ENCODE measurements at regions not wholly inside any gene's neighbourhood (a gene's known extent, or its start where the extent isn't known, plus 50 kb on each side); places are given as distances from the start of the nearest gene placed in this dataset.

DNA sequence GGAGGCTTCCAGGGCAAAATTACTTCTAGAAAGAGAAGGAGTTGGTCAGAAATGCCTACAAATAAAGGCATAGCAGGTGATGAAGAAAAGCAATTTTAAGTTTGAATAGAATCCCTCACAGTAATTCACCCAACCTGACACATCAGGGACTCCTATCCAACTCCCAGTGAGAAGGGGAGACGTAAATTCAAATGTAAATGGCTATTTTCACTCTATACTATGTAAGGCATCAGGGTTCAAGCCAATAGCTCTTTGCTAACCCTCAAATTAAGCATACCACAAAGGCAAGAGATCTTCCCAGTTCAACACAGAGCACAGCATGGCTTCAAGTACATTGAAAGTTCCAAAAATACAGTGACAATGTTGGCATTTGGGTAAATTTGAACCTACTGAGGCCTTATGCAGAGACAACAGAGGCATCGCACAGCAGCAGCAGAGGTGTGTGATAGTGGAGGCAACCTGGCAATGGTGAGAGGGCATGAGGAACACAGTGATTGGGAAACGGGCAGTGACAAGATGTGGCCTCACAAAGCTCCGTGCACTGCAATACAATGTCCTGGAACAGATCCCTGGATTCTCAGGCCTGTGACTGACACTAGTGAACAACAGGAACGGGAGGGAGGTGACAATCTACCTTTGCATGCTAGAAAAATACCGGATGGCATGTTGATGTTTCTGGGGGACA lies 95.7 kb downstream of the VSTM2A start:
- TF ChIP-seq POLR2A (IDR thresholded peaks at IDR 0.05), result no peak
- TF ChIP-seq, protein P1, sequence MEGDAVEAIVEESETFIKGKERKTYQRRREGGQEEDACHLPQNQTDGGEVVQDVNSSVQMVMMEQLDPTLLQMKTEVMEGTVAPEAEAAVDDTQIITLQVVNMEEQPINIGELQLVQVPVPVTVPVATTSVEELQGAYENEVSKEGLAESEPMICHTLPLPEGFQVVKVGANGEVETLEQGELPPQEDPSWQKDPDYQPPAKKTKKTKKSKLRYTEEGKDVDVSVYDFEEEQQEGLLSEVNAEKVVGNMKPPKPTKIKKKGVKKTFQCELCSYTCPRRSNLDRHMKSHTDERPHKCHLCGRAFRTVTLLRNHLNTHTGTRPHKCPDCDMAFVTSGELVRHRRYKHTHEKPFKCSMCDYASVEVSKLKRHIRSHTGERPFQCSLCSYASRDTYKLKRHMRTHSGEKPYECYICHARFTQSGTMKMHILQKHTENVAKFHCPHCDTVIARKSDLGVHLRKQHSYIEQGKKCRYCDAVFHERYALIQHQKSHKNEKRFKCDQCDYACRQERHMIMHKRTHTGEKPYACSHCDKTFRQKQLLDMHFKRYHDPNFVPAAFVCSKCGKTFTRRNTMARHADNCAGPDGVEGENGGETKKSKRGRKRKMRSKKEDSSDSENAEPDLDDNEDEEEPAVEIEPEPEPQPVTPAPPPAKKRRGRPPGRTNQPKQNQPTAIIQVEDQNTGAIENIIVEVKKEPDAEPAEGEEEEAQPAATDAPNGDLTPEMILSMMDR (IDR thresholded peaks at IDR 0.05 in 4 of 5, conservative IDR thresholded peaks at IDR 0.05 in 1 of 5), result no peak
